Fibroblast of mammary gland (primary cell): ENCODE measurements at regions not wholly inside any gene's neighbourhood (a gene's known extent, or its start where the extent isn't known, plus 50 kb on each side); places are given as distances from the start of the nearest gene placed in this dataset.

ENCODE experiments used
- DNase-seq: peaks from one replicate; pipeline ENCODE4 v3.0.0-alpha.2; 2010; ENCODE audit warnings: low read depth
- H3K4me3 ChIP-seq: 2 replicates; pipeline ENCODE4 v1.5.1; 2011; ENCODE audit warnings: low read depth, mild to moderate bottlenecking, low read length, moderate library complexity; ENCODE audit not compliant: control insufficient read depth
- CTCF ChIP-seq: conservative IDR thresholded peaks from 2 replicates; pipeline ENCODE4 v1.5.1; 2011; ENCODE audit warnings: low read depth, low read length, inconsistent platforms; ENCODE audit not compliant: control insufficient read depth, insufficient read depth

DNA sequence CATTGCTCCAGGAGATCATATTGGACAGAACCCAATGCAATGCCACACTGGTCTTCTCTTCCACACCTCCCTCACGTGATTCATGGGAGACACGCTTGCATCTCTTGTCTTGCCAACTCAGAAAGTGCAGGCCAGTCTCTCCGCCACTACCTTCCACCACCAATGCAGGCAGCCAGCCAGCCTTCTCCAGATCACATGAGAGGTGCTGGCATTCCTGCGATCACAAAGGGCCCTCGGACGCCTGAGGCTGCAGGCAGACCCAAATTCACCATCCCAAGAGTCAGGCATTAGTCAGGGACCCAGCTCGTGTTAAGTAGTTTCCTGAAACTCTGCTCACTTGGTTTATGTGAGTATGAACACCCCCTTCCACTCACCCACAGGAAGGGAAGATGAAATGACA lies 437.0 kb upstream of the ETAA1 start:
- TF ChIP-seq CTCF, result no peak
- H3K4me3 ChIP-seq, result no peak overlapping the region

GRCh38 chr2:66962716-66963115 lies 434.4 kb upstream of the ETAA1 start:
- H3K4me3 ChIP-seq, result no peak overlapping the region
- no peak for TF ChIP-seq CTCF
- DNase-seq, result no peak

More for the DNA sequence above, 437.0 kb upstream of the ETAA1 start:
- DNase-seq, result no peak

DNA sequence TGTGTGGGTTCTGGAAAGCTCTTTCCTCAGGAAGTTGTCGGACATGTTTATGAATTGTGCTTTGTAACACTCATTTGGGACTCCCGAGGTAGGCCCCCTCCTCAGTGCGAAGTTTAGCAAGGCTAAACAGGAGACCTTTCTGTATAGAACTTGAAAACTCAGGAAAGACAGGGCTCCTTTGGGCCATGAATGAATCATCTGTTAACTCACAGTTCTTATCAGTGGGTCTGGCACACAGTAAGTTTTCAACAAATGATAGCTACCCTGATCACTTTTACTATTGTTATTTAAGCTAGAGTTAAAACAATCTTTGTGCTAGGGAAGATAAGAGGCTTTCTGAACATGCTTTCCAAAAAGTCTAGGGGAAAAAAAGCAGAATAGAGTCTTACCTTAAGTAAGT lies 430.5 kb upstream of the ETAA1 start:
- no peak for DNase-seq
- no peak for TF ChIP-seq CTCF
- H3K4me3 ChIP-seq, result no peak overlapping the region

DNA sequence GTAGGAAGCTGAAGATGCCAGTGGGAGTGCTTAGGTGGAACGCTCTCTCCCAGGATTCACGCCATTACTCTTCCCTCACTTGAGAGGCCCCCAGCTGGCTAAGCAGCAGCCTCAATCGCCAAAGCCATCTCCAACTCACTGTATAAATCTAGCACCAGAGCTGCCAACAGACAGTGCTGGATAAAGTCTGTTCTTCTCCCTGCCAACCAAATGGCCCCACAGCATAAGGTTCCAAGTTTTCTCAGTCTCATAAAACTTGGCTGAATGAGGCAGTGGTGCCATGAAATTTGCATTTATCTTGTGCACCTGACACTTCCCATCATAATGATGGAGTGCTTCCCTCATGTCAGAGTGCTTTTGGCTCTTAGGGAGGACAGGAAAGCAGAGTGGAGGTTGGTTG lies 428.2 kb upstream of the ETAA1 start:
- TF ChIP-seq CTCF, result no peak
- no peak overlapping the region for H3K4me3 ChIP-seq

DNA sequence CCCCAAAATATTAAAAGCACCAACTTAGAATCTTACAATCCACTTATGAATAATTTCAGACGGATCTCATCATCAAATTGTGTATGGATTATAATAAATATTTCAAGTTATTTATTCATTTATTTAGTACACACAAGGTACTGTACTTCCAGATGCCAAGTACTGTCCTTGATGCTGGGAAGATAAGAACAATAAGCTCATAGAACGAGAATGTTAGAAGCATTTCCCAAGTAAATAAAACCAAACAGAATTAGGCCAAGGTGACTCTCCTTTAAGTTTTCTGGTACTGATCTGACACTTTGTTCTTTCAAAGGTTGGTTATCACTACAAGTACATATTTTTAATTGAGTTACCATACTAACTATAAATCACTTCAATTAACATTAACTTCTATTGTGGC lies 416.1 kb upstream of the ETAA1 start:
- DNase-seq, result no peak
- no peak overlapping the region for H3K4me3 ChIP-seq
- no peak for TF ChIP-seq CTCF

More for the DNA sequence above, 428.2 kb upstream of the ETAA1 start:
- DNase-seq, result no peak

DNA sequence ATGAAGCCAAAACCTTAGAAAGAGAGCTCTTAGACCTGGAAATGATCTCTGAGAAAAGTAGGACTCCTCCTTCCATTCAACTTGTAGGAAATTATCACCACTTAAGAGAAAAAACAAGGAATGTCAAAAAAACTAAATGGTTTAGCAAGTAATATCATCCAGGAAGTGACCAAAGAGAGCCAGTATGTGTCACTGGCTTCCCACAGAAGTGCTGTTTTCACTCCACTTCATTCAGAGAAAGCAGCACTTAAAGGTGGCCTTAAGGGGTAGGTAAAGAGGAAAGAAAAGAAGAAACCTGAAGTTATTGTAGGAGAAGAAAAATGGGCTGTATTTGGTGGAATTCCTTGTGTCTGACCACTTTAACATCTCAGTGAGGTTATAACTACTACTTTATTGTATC lies 414.4 kb upstream of the ETAA1 start:
- no peak for TF ChIP-seq CTCF
- peak; percentile 20 for DNase-seq
- H3K4me3 ChIP-seq, result no peak overlapping the region

GRCh38 chr2:66984864-66985263 lies 412.3 kb upstream of the ETAA1 start:
- no peak overlapping the region for H3K4me3 ChIP-seq
- no peak for TF ChIP-seq CTCF
- no peak for DNase-seq
